ENCODE measurements at regions not wholly inside any gene's neighbourhood (a gene's known extent, or its start where the extent isn't known, plus 50 kb on each side); places are given as distances from the start of the nearest gene placed in this dataset.

GRCh38 chr6:120116343-120116742 lies 766.8 kb upstream of the MAN1A1 start:
- TF ChIP-seq POLR2A (IDR thresholded peaks at IDR 0.05; ENCODE audit: low read depth, low read length) = no peak
- TF ChIP-seq TAF1 (IDR thresholded peaks at IDR 0.05; ENCODE audit: borderline replicate concordance, low read depth, low read length) = no peak
- no peak for TF ChIP-seq POLR2AphosphoS5 (IDR thresholded peaks at IDR 0.05; ENCODE audit: low read depth, low read length)
- FAIRE-seq (no peak), DNase-seq (ENCODE audit: insufficient read length) (no peak)

GRCh38 chr6:120112980-120113379 lies 763.4 kb upstream of the MAN1A1 start:
- no peak for FAIRE-seq
- DNase-seq (ENCODE audit: insufficient read length) = no peak
- TF ChIP-seq POLR2A (IDR thresholded peaks at IDR 0.05; ENCODE audit: low read depth, low read length) = no peak
- no peak for TF ChIP-seq POLR2AphosphoS5 (IDR thresholded peaks at IDR 0.05; ENCODE audit: low read depth, low read length)
- TF ChIP-seq TAF1 (IDR thresholded peaks at IDR 0.05; ENCODE audit: borderline replicate concordance, low read depth, low read length) = no peak

- FAIRE-seq (no peak), DNase-seq (ENCODE audit: insufficient read length) (no peak)
- TF ChIP-seq POLR2AphosphoS5 (IDR thresholded peaks at IDR 0.05; ENCODE audit: low read depth, low read length) (no peak), POLR2A (IDR thresholded peaks at IDR 0.05; ENCODE audit: low read depth, low read length) (no peak), TAF1 (IDR thresholded peaks at IDR 0.05; ENCODE audit: borderline replicate concordance, low read depth, low read length) (no peak)
Observed at GRCh38 chr6:120111001-120111400, 761.4 kb upstream of the MAN1A1 start.

GRCh38 chr6:120108061-120108795 lies 758.7 kb upstream of the MAN1A1 start:
- TF ChIP-seq POLR2A (IDR thresholded peaks at IDR 0.05; ENCODE audit: low read depth, low read length) = no peak
- no peak for TF ChIP-seq TAF1 (IDR thresholded peaks at IDR 0.05; ENCODE audit: borderline replicate concordance, low read depth, low read length)
- TF ChIP-seq POLR2AphosphoS5 (IDR thresholded peaks at IDR 0.05; ENCODE audit: low read depth, low read length) = no peak
- DNase-seq (ENCODE audit: insufficient read length) (no peak), FAIRE-seq (no peak)

- TF ChIP-seq POLR2AphosphoS5 (IDR thresholded peaks at IDR 0.05; ENCODE audit: low read depth, low read length) (no peak), POLR2A (IDR thresholded peaks at IDR 0.05; ENCODE audit: low read depth, low read length) (no peak), TAF1 (IDR thresholded peaks at IDR 0.05; ENCODE audit: borderline replicate concordance, low read depth, low read length) (no peak)
- no peak for FAIRE-seq
Observed at GRCh38 chr6:120103618-120104017, 754.1 kb upstream of the MAN1A1 start.

GRCh38 chr6:120096696-120097260 lies 747.2 kb upstream of the MAN1A1 start:
- FAIRE-seq (no peak), DNase-seq (ENCODE audit: insufficient read length) (no peak)
- TF ChIP-seq POLR2AphosphoS5 (IDR thresholded peaks at IDR 0.05; ENCODE audit: low read depth, low read length) (no peak), POLR2A (IDR thresholded peaks at IDR 0.05; ENCODE audit: low read depth, low read length) (no peak), TAF1 (IDR thresholded peaks at IDR 0.05; ENCODE audit: borderline replicate concordance, low read depth, low read length) (no peak)

More at GRCh38 chr6:120103618-120104017, 754.1 kb upstream of the MAN1A1 start:
- no peak for DNase-seq (ENCODE audit: insufficient read length)

- TF ChIP-seq TAF1 (IDR thresholded peaks at IDR 0.05; ENCODE audit: borderline replicate concordance, low read depth, low read length) (no peak), POLR2A (IDR thresholded peaks at IDR 0.05; ENCODE audit: low read depth, low read length) (no peak)
- FAIRE-seq (no peak), DNase-seq (ENCODE audit: insufficient read length) (no peak)
Observed at GRCh38 chr6:120083186-120083585, 733.6 kb upstream of the MAN1A1 start.

- DNase-seq (ENCODE audit: insufficient read length) (no peak), FAIRE-seq (no peak)
- TF ChIP-seq POLR2AphosphoS5 (IDR thresholded peaks at IDR 0.05; ENCODE audit: low read depth, low read length) (no peak), POLR2A (IDR thresholded peaks at IDR 0.05; ENCODE audit: low read depth, low read length) (no peak), TAF1 (IDR thresholded peaks at IDR 0.05; ENCODE audit: borderline replicate concordance, low read depth, low read length) (no peak)
Observed at GRCh38 chr6:120077489-120077888, 727.9 kb upstream of the MAN1A1 start.

GRCh38 chr6:120058410-120058809 lies 708.8 kb upstream of the MAN1A1 start:
- TF ChIP-seq POLR2A (IDR thresholded peaks at IDR 0.05; ENCODE audit: low read depth, low read length) = no peak
- no peak for TF ChIP-seq TAF1 (IDR thresholded peaks at IDR 0.05; ENCODE audit: borderline replicate concordance, low read depth, low read length)
- TF ChIP-seq POLR2AphosphoS5 (IDR thresholded peaks at IDR 0.05; ENCODE audit: low read depth, low read length) = no peak
- DNase-seq (ENCODE audit: insufficient read length) = no peak
- FAIRE-seq = no peak

- DNase-seq (ENCODE audit: insufficient read length) (no peak), FAIRE-seq (no peak)
- TF ChIP-seq TAF1 (IDR thresholded peaks at IDR 0.05; ENCODE audit: borderline replicate concordance, low read depth, low read length) = no peak
- no peak for TF ChIP-seq POLR2A (IDR thresholded peaks at IDR 0.05; ENCODE audit: low read depth, low read length)
- TF ChIP-seq POLR2AphosphoS5 (IDR thresholded peaks at IDR 0.05; ENCODE audit: low read depth, low read length) = no peak
Observed at GRCh38 chr6:120056085-120056484, 706.5 kb upstream of the MAN1A1 start.

GRCh38 chr6:120055071-120055470 lies 705.5 kb upstream of the MAN1A1 start:
- FAIRE-seq (no peak), DNase-seq (ENCODE audit: insufficient read length) (no peak)
- no peak for TF ChIP-seq POLR2A (IDR thresholded peaks at IDR 0.05; ENCODE audit: low read depth, low read length)
- no peak for TF ChIP-seq POLR2AphosphoS5 (IDR thresholded peaks at IDR 0.05; ENCODE audit: low read depth, low read length)
- no peak for TF ChIP-seq TAF1 (IDR thresholded peaks at IDR 0.05; ENCODE audit: borderline replicate concordance, low read depth, low read length)

GRCh38 chr6:120039664-120040063 lies 690.1 kb upstream of the MAN1A1 start:
- TF ChIP-seq POLR2A (IDR thresholded peaks at IDR 0.05; ENCODE audit: low read depth, low read length) (no peak), POLR2AphosphoS5 (IDR thresholded peaks at IDR 0.05; ENCODE audit: low read depth, low read length) (no peak), TAF1 (IDR thresholded peaks at IDR 0.05; ENCODE audit: borderline replicate concordance, low read depth, low read length) (no peak)
- no peak for FAIRE-seq
- no peak for DNase-seq (ENCODE audit: insufficient read length)
